ENCODE measurements at regions not wholly inside any gene's neighbourhood (a gene's known extent, or its start where the extent isn't known, plus 50 kb on each side); places are given as distances from the start of the nearest gene placed in this dataset.
"Not testable (repeated sequence)": the region's sequence is repeated elsewhere in the genome, so short reads cannot be mapped to it uniquely, and the experiment has no call there.

GRCh38 chr22:16463472-16463871, 129.1 kb downstream of the CCT8L2 start:
- not testable (repeated sequence) for H3K36me3 ChIP-seq (ENCODE audit: control insufficient read depth, insufficient read depth, low read length); H2AFZ ChIP-seq; H3K4me1 ChIP-seq; H3K9ac ChIP-seq; H3K9me3 ChIP-seq (ENCODE audit: control insufficient read depth, low read length); H3K4me2 ChIP-seq (ENCODE audit: low read length); H3K27ac ChIP-seq; H3K27me3 ChIP-seq (ENCODE audit: control insufficient read depth, insufficient read depth, low read length); H3K4me3 ChIP-seq (ENCODE audit: low read depth, low read length); H3K79me2 ChIP-seq

- H3K9me3 ChIP-seq (ENCODE audit: control insufficient read depth, low read length); H3K27ac ChIP-seq; H3K4me3 ChIP-seq (ENCODE audit: low read depth, low read length); H3K4me1 ChIP-seq; H3K27me3 ChIP-seq (ENCODE audit: control insufficient read depth, insufficient read depth, low read length); H3K4me2 ChIP-seq (ENCODE audit: low read length); H3K36me3 ChIP-seq (ENCODE audit: control insufficient read depth, insufficient read depth, low read length); H3K9ac ChIP-seq; H3K79me2 ChIP-seq; H2AFZ ChIP-seq: not testable (repeated sequence)
These were observed 145.2 kb downstream of the CCT8L2 start for GRCh38 chr22:16447451-16447850.

GRCh38 chr22:16446755-16447440, 145.7 kb downstream of the CCT8L2 start:
- not testable (repeated sequence) for H3K27ac ChIP-seq; H3K4me2 ChIP-seq (ENCODE audit: low read length); H2AFZ ChIP-seq; H3K27me3 ChIP-seq (ENCODE audit: control insufficient read depth, insufficient read depth, low read length); H3K4me3 ChIP-seq (ENCODE audit: low read depth, low read length); H3K9me3 ChIP-seq (ENCODE audit: control insufficient read depth, low read length); H3K9ac ChIP-seq; H3K79me2 ChIP-seq; H3K36me3 ChIP-seq (ENCODE audit: control insufficient read depth, insufficient read depth, low read length); H3K4me1 ChIP-seq

- H3K36me3 ChIP-seq (ENCODE audit: control insufficient read depth, insufficient read depth, low read length); H2AFZ ChIP-seq; H3K27ac ChIP-seq; H3K4me1 ChIP-seq; H3K79me2 ChIP-seq; H3K27me3 ChIP-seq (ENCODE audit: control insufficient read depth, insufficient read depth, low read length); H3K4me2 ChIP-seq (ENCODE audit: low read length); H3K9me3 ChIP-seq (ENCODE audit: control insufficient read depth, low read length); H3K9ac ChIP-seq; H3K4me3 ChIP-seq (ENCODE audit: low read depth, low read length): not testable (repeated sequence)
- TF ChIP-seq CTCF (IDR thresholded peaks at IDR 0.05) = peak; percentile 27
These were observed 151.6 kb downstream of the CCT8L2 start for GRCh38 chr22:16441014-16441413.

- H2AFZ ChIP-seq; H3K9ac ChIP-seq; H3K36me3 ChIP-seq (ENCODE audit: control insufficient read depth, insufficient read depth, low read length); H3K27ac ChIP-seq; H3K9me3 ChIP-seq (ENCODE audit: control insufficient read depth, low read length); H3K79me2 ChIP-seq; H3K27me3 ChIP-seq (ENCODE audit: control insufficient read depth, insufficient read depth, low read length); H3K4me1 ChIP-seq; H3K4me2 ChIP-seq (ENCODE audit: low read length); H3K4me3 ChIP-seq (ENCODE audit: low read depth, low read length): not testable (repeated sequence)
These were observed 169.1 kb downstream of the CCT8L2 start for GRCh38 chr22:16423476-16423875.

- not testable (repeated sequence) for H2AFZ ChIP-seq; H3K27ac ChIP-seq; H3K9me3 ChIP-seq (ENCODE audit: control insufficient read depth, low read length); H3K4me2 ChIP-seq (ENCODE audit: low read length); H3K4me3 ChIP-seq (ENCODE audit: low read depth, low read length); H3K36me3 ChIP-seq (ENCODE audit: control insufficient read depth, insufficient read depth, low read length); H3K27me3 ChIP-seq (ENCODE audit: control insufficient read depth, insufficient read depth, low read length); H3K4me1 ChIP-seq; H3K79me2 ChIP-seq; H3K9ac ChIP-seq
These were observed 175.1 kb downstream of the CCT8L2 start for GRCh38 chr22:16417498-16417897.

GRCh38 chr22:16404639-16405038, 188.0 kb downstream of the CCT8L2 start:
- H3K9ac ChIP-seq; H3K79me2 ChIP-seq; H2AFZ ChIP-seq; H3K4me1 ChIP-seq; H3K36me3 ChIP-seq (ENCODE audit: control insufficient read depth, insufficient read depth, low read length); H3K27me3 ChIP-seq (ENCODE audit: control insufficient read depth, insufficient read depth, low read length); H3K27ac ChIP-seq; H3K9me3 ChIP-seq (ENCODE audit: control insufficient read depth, low read length); H3K4me2 ChIP-seq (ENCODE audit: low read length); H3K4me3 ChIP-seq (ENCODE audit: low read depth, low read length): not testable (repeated sequence)

GRCh38 chr22:16403661-16404060, 188.9 kb downstream of the CCT8L2 start:
- H3K4me3 ChIP-seq (ENCODE audit: low read depth, low read length); H3K27me3 ChIP-seq (ENCODE audit: control insufficient read depth, insufficient read depth, low read length); H3K9me3 ChIP-seq (ENCODE audit: control insufficient read depth, low read length): not testable (repeated sequence)

GRCh38 chr22:16402874-16403399, 189.7 kb downstream of the CCT8L2 start:
- H3K79me2 ChIP-seq; H3K9me3 ChIP-seq (ENCODE audit: control insufficient read depth, low read length); H3K4me1 ChIP-seq; H3K9ac ChIP-seq; H3K27me3 ChIP-seq (ENCODE audit: control insufficient read depth, insufficient read depth, low read length); H3K27ac ChIP-seq; H3K4me2 ChIP-seq (ENCODE audit: low read length); H3K36me3 ChIP-seq (ENCODE audit: control insufficient read depth, insufficient read depth, low read length); H3K4me3 ChIP-seq (ENCODE audit: low read depth, low read length); H2AFZ ChIP-seq: not testable (repeated sequence)

More at GRCh38 chr22:16403661-16404060, 188.9 kb downstream of the CCT8L2 start:
- H3K9ac ChIP-seq; H3K4me2 ChIP-seq (ENCODE audit: low read length); H3K4me1 ChIP-seq; H3K79me2 ChIP-seq; H3K27ac ChIP-seq; H3K36me3 ChIP-seq (ENCODE audit: control insufficient read depth, insufficient read depth, low read length); H2AFZ ChIP-seq: not testable (repeated sequence)

GRCh38 chr22:16393476-16393875, 199.1 kb downstream of the CCT8L2 start:
- H3K79me2 ChIP-seq; H3K9me3 ChIP-seq (ENCODE audit: control insufficient read depth, low read length); H3K36me3 ChIP-seq (ENCODE audit: control insufficient read depth, insufficient read depth, low read length); H3K27ac ChIP-seq; H3K9ac ChIP-seq; H3K27me3 ChIP-seq (ENCODE audit: control insufficient read depth, insufficient read depth, low read length); H3K4me3 ChIP-seq (ENCODE audit: low read depth, low read length); H3K4me2 ChIP-seq (ENCODE audit: low read length); H3K4me1 ChIP-seq; H2AFZ ChIP-seq: not testable (repeated sequence)

Data from parathyroid adenoma (tissue), 2 donors.